ENCODE measurements at regions not wholly inside any gene's neighbourhood (a gene's known extent, or its start where the extent isn't known, plus 50 kb on each side); places are given as distances from the start of the nearest gene placed in this dataset.

- H3K27ac ChIP-seq (ENCODE audit: low read depth, low read length), result no peak overlapping the region
- no peaks in the 10 kb centered on the region for H3K27me3 ChIP-seq (ENCODE audit: control insufficient read depth, insufficient read depth, low read length)
- ChIA-PET CTCF (no interaction called here), POLR2A (no interaction called here)
- DNase-seq (ENCODE audit: low read depth, low spot score), result no peak
- peaks cover 43% of the 10 kb centered on the region for H3K9me3 ChIP-seq (ENCODE audit: control insufficient read depth, insufficient read depth, low read length)
- TF ChIP-seq CTCF (IDR thresholded peaks at IDR 0.05; ENCODE audit: low read depth, low read length), result no peak
- no peak overlapping the region for H3K4me3 ChIP-seq (ENCODE audit: low read depth, low read length)
Measured at GRCh38 chr6:169885131-169885530, 133.7 kb downstream of the ERMARD start.

GRCh38 chr6:169884158-169884557 is 132.7 kb downstream of the ERMARD start:
- ChIA-PET CTCF (no interaction called here), POLR2A (no interaction called here)
- no peak for DNase-seq (ENCODE audit: low read depth, low spot score)
- peaks cover 40% of the 10 kb centered on the region for H3K9me3 ChIP-seq (ENCODE audit: control insufficient read depth, insufficient read depth, low read length)
- H3K27ac ChIP-seq (ENCODE audit: low read depth, low read length), result no peak overlapping the region
- no peak for TF ChIP-seq CTCF (IDR thresholded peaks at IDR 0.05; ENCODE audit: low read depth, low read length)
- no peak overlapping the region for H3K4me3 ChIP-seq (ENCODE audit: low read depth, low read length)
- H3K27me3 ChIP-seq (ENCODE audit: control insufficient read depth, insufficient read depth, low read length), result no peaks in the 10 kb centered on the region

DNA sequence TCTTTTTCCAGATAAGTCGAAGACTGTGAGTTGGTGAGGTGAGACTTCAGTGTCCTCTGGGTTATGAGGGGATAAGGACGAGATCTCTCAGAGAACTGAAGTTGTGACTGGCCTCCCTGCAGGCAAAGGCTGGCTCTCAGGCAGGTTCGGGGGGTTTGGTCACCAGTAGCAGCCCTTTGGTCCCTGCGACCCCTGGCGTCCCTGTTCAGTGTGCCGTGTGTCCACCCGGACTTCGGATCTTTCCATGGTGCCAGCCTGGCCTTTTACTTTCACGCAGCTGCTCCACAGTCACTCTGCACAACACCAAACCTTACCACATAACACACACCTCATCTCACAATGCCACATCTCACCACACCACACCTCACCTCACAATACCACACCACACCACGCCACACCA is 131.9 kb downstream of the ERMARD start:
- ChIA-PET CTCF (no interaction called here), POLR2A (no interaction called here)
- TF ChIP-seq CTCF (IDR thresholded peaks at IDR 0.05; ENCODE audit: low read depth, low read length), result no peak
- H3K9me3 ChIP-seq (ENCODE audit: control insufficient read depth, insufficient read depth, low read length), result peaks cover 40% of the 10 kb centered on the region
- H3K27ac ChIP-seq (ENCODE audit: low read depth, low read length), result no peak overlapping the region
- no peak for DNase-seq (ENCODE audit: low read depth, low spot score)
- H3K4me3 ChIP-seq (ENCODE audit: low read depth, low read length), result no peak overlapping the region
- H3K27me3 ChIP-seq (ENCODE audit: control insufficient read depth, insufficient read depth, low read length), result no peaks in the 10 kb centered on the region

DNA sequence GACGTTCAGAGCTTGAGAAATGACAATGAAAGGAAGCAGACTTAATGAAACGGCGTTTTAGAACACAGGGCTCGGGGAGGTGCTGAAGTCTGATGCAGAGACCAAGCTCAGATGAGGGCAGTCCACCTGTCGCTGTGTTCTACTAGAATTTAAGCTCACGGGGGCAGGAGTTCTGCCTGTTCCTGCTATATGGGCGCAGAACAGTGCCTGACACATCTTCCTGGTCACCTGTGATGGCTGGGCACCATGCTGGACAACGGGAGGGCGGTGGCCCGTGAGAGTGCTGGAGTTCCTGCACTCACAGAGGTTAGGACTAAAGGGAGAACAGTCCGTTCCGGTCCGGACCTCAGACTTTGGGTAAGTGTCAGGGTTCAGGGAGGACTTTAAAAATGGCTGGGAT is 130.6 kb downstream of the ERMARD start:
- no peak for TF ChIP-seq CTCF (IDR thresholded peaks at IDR 0.05; ENCODE audit: low read depth, low read length)
- no peak overlapping the region for H3K27ac ChIP-seq (ENCODE audit: low read depth, low read length)
- H3K9me3 ChIP-seq (ENCODE audit: control insufficient read depth, insufficient read depth, low read length), result peaks cover 35% of the 10 kb centered on the region
- no peak overlapping the region for H3K4me3 ChIP-seq (ENCODE audit: low read depth, low read length)
- DNase-seq (ENCODE audit: low read depth, low spot score), result no peak
- ChIA-PET CTCF (no interaction called here), POLR2A (no interaction called here)
- no peaks in the 10 kb centered on the region for H3K27me3 ChIP-seq (ENCODE audit: control insufficient read depth, insufficient read depth, low read length)

DNA sequence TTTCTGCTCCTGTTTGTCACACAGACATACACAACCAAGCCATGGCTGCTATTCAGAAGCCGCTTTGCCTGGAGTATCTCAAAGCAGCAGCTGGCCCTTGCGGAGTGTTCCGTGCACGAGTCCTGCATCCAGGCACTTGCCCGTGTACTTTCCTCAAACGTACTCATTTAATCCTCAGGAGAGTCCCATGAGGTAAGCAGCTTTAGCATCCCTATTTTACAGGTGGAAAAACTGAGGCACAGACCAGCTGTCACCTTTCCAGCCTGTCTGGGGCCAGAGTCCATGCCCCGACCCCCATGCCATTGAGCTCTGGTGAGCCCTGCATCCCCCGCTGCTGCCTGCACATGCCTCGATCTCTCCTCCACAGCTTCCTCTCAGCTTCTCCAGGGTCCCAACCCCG is 130.0 kb downstream of the ERMARD start:
- DNase-seq (ENCODE audit: low read depth, low spot score), result no peak
- no peak for TF ChIP-seq CTCF (IDR thresholded peaks at IDR 0.05; ENCODE audit: low read depth, low read length)
- CTCF ChIA-PET, result no interaction called here

More for the DNA sequence above, 130.0 kb downstream of the ERMARD start:
- H3K9me3 ChIP-seq (ENCODE audit: control insufficient read depth, insufficient read depth, low read length), result peaks cover 30% of the 10 kb centered on the region
- H3K27me3 ChIP-seq (ENCODE audit: control insufficient read depth, insufficient read depth, low read length), result no peaks in the 10 kb centered on the region
- POLR2A ChIA-PET, result no interaction called here
- no peak overlapping the region for H3K27ac ChIP-seq (ENCODE audit: low read depth, low read length)
- no peak overlapping the region for H3K4me3 ChIP-seq (ENCODE audit: low read depth, low read length)
